ENCODE measurements at regions not wholly inside any gene's neighbourhood (a gene's known extent, or its start where the extent isn't known, plus 50 kb on each side); places are given as distances from the start of the nearest gene placed in this dataset.

GRCh38 chr1:177589166-177589565, 380.7 kb downstream of the SEC16B start:
- H3K4me1 ChIP-seq (ENCODE audit: insufficient read depth, low read length, poor library complexity, severe bottlenecking): no peaks in the 10 kb centered on the region
- H3K9me2 ChIP-seq (replicated peaks; ENCODE audit: low read depth, low read length): no peaks in the 10 kb centered on the region

GRCh38 chr1:177586429-177586828, 383.4 kb downstream of the SEC16B start:
- H3K4me3 ChIP-seq (ENCODE audit: low read length, poor library complexity, severe bottlenecking): no peak overlapping the region
- no peaks in the 10 kb centered on the region for H3F3A ChIP-seq (ENCODE audit: low read depth)
- no peaks in the 10 kb centered on the region for H3K27me3 ChIP-seq (ENCODE audit: insufficient read depth, low read length, poor library complexity, severe bottlenecking)
- H3K9me3 ChIP-seq (ENCODE audit: insufficient read depth, low read depth, low read length): no peaks in the 10 kb centered on the region
- no peak overlapping the region for H3K4me2 ChIP-seq (ENCODE audit: low read depth, low read length, poor library complexity, severe bottlenecking)
- no peaks in the 10 kb centered on the region for H3K36me3 ChIP-seq (ENCODE audit: insufficient read depth, low read length)
- no peak overlapping the region for H2AFZ ChIP-seq (ENCODE audit: low read length)
- no peak overlapping the region for H3K9ac ChIP-seq (ENCODE audit: low read depth, low read length, poor library complexity, severe bottlenecking)
- H3K4me1 ChIP-seq (ENCODE audit: insufficient read depth, low read length, poor library complexity, severe bottlenecking): no peaks in the 10 kb centered on the region
- TF ChIP-seq EZH2phosphoT487 (IDR thresholded peaks at IDR 0.05; ENCODE audit: borderline replicate concordance): no peak
- TF ChIP-seq CTCF (conservative IDR thresholded peaks at IDR 0.05; ENCODE audit: low read length): no peak
- no peaks in the 10 kb centered on the region for H3K9me2 ChIP-seq (replicated peaks; ENCODE audit: low read depth, low read length)
- H4K20me1 ChIP-seq (ENCODE audit: insufficient read depth, low read length, poor library complexity, severe bottlenecking): no peaks in the 10 kb centered on the region
- no peaks in the 10 kb centered on the region for H3K79me2 ChIP-seq (ENCODE audit: insufficient read depth, low read length)

More at GRCh38 chr1:177589166-177589565, 380.7 kb downstream of the SEC16B start:
- H3K4me2 ChIP-seq (ENCODE audit: low read depth, low read length, poor library complexity, severe bottlenecking): no peak overlapping the region
- no peak overlapping the region for H3K4me3 ChIP-seq (ENCODE audit: low read length, poor library complexity, severe bottlenecking)
- H3K79me2 ChIP-seq (ENCODE audit: insufficient read depth, low read length): no peaks in the 10 kb centered on the region
- no peaks in the 10 kb centered on the region for H4K20me1 ChIP-seq (ENCODE audit: insufficient read depth, low read length, poor library complexity, severe bottlenecking)
- H3K27me3 ChIP-seq (ENCODE audit: insufficient read depth, low read length, poor library complexity, severe bottlenecking): no peaks in the 10 kb centered on the region
- H2AFZ ChIP-seq (ENCODE audit: low read length): no peak overlapping the region
- no peak overlapping the region for H3K9ac ChIP-seq (ENCODE audit: low read depth, low read length, poor library complexity, severe bottlenecking)
- no peaks in the 10 kb centered on the region for H3K9me3 ChIP-seq (ENCODE audit: insufficient read depth, low read depth, low read length)
- H3F3A ChIP-seq (ENCODE audit: low read depth): no peaks in the 10 kb centered on the region
- TF ChIP-seq EZH2phosphoT487 (IDR thresholded peaks at IDR 0.05; ENCODE audit: borderline replicate concordance) (no peak), CTCF (conservative IDR thresholded peaks at IDR 0.05; ENCODE audit: low read length) (no peak)
- no peaks in the 10 kb centered on the region for H3K36me3 ChIP-seq (ENCODE audit: insufficient read depth, low read length)

GRCh38 chr1:177585302-177586220, 384.3 kb downstream of the SEC16B start:
- H3K4me3 ChIP-seq (ENCODE audit: low read length, poor library complexity, severe bottlenecking): no peak overlapping the region
- H3K4me2 ChIP-seq (ENCODE audit: low read depth, low read length, poor library complexity, severe bottlenecking): no peak overlapping the region
- TF ChIP-seq CTCF (conservative IDR thresholded peaks at IDR 0.05; ENCODE audit: low read length) (no peak), EZH2phosphoT487 (IDR thresholded peaks at IDR 0.05; ENCODE audit: borderline replicate concordance) (no peak)
- H3K9me3 ChIP-seq (ENCODE audit: insufficient read depth, low read depth, low read length): no peaks in the 10 kb centered on the region
- no peaks in the 10 kb centered on the region for H3F3A ChIP-seq (ENCODE audit: low read depth)
- H3K9ac ChIP-seq (ENCODE audit: low read depth, low read length, poor library complexity, severe bottlenecking): no peak overlapping the region
- no peaks in the 10 kb centered on the region for H3K27me3 ChIP-seq (ENCODE audit: insufficient read depth, low read length, poor library complexity, severe bottlenecking)
- no peaks in the 10 kb centered on the region for H3K4me1 ChIP-seq (ENCODE audit: insufficient read depth, low read length, poor library complexity, severe bottlenecking)
- H2AFZ ChIP-seq (ENCODE audit: low read length): no peak overlapping the region
- no peaks in the 10 kb centered on the region for H3K79me2 ChIP-seq (ENCODE audit: insufficient read depth, low read length)
- no peaks in the 10 kb centered on the region for H3K9me2 ChIP-seq (replicated peaks; ENCODE audit: low read depth, low read length)
- no peaks in the 10 kb centered on the region for H3K36me3 ChIP-seq (ENCODE audit: insufficient read depth, low read length)
- no peaks in the 10 kb centered on the region for H4K20me1 ChIP-seq (ENCODE audit: insufficient read depth, low read length, poor library complexity, severe bottlenecking)
